CD1c-positive myeloid dendritic cell (primary cell): ENCODE measurements at regions not wholly inside any gene's neighbourhood (a gene's known extent, or its start where the extent isn't known, plus 50 kb on each side); places are given as distances from the start of the nearest gene placed in this dataset.

Experiments used
- DNase-seq: peaks from one replicate; pipeline ENCODE4 v3.0.0-alpha.2; 2016; ENCODE audit errors: extremely low spot score

- DNase-seq = no peak
Measured at GRCh38 chr18:72470391-72470790, 73.8 kb downstream of the CBLN2 start.

GRCh38 chr18:72468021-72468710 is 76.0 kb downstream of the CBLN2 start:
- no peak for DNase-seq

DNA sequence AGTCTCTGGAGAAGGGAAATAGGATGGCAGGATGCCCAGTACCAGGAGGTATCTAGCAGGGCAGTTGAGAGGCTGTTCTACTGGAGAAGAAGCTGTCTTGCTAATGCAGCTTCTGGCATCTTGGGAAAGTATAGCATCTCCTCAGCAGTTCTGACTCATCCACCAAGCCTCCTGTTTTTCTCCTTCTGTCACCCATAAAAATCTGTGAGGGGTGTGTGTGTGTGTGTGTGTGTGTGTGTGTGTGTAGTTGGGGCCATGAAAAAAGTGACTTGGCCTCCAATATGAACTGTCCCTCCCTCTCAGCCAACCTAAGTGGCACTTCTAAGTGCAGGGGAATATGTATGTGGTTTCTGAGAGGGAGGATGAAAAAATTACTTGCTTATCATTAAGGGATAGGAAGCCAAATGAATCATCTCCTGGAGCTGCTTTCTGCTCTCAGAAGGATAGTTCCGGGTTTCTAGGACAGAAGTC is 83.9 kb downstream of the CBLN2 start:
- no peak for DNase-seq

- DNase-seq = no peak
Measured at GRCh38 chr18:72458271-72458670, 85.9 kb downstream of the CBLN2 start.

GRCh38 chr18:72456802-72457201 is 87.3 kb downstream of the CBLN2 start:
- no peak for DNase-seq

DNA sequence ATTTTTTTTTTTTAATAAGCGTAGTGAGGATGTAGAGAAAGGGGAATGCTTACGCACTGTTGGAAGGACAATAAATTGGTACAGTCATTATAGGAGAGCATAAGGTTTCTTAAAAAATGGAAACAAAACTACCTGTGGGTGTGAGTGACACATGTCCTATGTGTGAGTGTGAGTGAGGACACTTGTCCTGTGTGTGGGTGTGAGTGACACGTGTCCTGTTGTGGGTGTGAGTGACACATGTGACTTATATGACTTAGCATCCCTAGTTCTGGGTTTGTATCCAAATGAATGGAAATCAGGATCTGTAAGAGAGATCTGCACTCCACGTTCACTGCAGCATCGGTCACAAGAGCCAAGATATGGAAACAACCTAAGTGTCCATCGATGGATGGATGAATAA is 91.8 kb downstream of the CBLN2 start:
- no peak for DNase-seq

GRCh38 chr18:72444798-72445155 is 99.4 kb downstream of the CBLN2 start:
- no peak for DNase-seq

DNA sequence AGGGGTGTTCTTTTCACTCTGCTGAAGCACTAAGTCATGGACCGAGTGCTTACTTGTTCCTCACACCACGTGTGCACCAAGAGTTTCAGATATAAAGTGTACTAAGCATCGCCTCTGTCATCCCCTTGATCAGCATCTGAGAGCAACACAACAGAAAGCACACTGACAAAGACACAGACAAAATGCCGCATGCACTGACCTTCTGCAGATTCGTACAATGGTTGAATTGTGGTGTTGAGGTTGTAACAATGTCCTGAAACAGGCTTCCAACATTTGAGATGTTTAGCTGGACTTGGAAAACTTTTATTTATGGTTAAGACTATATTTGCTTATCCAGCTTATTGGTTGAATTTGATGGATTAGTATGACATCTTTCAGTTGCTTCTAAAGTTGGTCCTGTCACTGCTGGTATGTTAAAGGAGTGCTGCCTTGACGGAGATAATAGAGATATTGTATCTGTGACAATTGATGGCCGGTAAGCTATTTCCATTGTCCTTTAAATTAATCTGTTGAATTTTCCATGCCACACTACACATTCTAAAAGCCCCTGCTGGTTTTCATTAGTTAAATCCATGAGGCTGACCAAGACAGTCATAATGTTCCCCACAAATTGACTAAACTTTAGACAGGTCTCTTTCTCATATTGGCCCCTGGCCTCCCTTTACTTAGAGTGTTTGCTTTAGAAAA is 99.9 kb downstream of the CBLN2 start:
- DNase-seq = no peak

DNA sequence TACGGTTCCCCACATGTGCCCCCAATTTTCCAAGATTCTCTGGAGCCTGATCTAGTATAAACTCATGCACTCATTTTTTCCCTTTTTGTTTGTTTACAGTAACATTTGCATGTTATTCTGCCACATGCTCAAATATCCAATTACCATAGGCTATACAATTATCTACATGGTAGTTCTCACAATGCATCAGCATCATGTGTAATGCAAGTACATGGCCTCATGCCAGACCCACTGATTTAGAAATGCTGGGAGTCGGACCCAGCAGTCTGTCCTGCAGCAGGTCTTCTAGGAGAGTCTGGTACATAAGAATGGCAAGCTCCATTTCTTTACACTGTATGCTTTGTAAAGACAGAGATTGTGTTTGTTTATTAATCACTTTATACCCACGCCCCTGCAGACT is 107.7 kb downstream of the CBLN2 start:
- no peak for DNase-seq

GRCh38 chr18:72433756-72434155 is 110.4 kb downstream of the CBLN2 start:
- DNase-seq = no peak

GRCh38 chr18:72427721-72428120 is 116.4 kb downstream of the CBLN2 start:
- no peak for DNase-seq

- no peak for DNase-seq
Measured at GRCh38 chr18:72419914-72420313, 124.2 kb downstream of the CBLN2 start.

- DNase-seq = no peak
Measured at GRCh38 chr18:72412927-72413326, 131.2 kb downstream of the CBLN2 start.

DNA sequence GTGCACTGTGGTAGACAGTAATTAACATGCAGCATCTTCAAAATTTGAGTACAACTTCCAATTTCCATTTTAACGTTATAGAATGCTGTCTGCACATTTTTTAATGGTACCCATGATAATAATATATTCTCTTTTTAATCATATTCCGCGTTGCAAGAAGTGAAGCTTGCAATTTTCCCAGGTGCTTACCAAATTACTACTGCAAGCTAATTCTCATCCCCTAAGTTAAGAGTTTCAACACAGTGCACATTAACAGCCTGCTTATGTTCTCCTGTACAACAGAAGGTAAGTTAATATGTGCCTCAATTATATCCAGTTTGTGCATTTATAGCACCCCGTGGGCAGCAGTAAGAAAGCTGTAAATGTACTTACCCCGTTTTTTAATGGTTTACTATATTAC is 132.9 kb downstream of the CBLN2 start:
- no peak for DNase-seq

- no peak for DNase-seq
Measured at GRCh38 chr18:72410399-72410798, 133.7 kb downstream of the CBLN2 start.

GRCh38 chr18:72409903-72410302 is 134.2 kb downstream of the CBLN2 start:
- DNase-seq = no peak

DNA sequence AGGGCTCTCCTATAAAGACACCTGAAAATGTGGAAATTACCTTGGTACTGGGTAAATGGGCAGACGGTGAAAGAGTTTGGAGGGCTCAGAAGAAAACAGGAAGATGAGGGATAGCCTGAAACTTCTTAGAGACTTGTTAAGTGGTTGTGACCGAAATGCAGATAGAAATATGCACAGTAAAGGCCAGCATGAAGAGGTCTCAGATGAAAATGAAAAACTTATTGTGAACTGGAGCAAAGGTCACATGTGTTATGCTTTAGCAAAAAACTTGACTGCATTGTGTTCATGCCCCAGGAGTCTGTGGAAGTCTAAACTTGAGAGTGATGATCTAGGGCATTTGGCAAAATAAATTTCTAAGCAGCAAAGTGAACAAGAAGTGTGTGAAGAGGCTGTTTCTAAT is 137.1 kb downstream of the CBLN2 start:
- no peak for DNase-seq

GRCh38 chr18:72391951-72392350 is 152.2 kb downstream of the CBLN2 start:
- no peak for DNase-seq

- DNase-seq = no peak
Measured at GRCh38 chr18:72391427-72391826, 152.7 kb downstream of the CBLN2 start.

- DNase-seq = no peak
Measured at GRCh38 chr18:72378016-72378415, 166.1 kb downstream of the CBLN2 start.

- no peak for DNase-seq
Measured at GRCh38 chr18:72376256-72376655, 167.9 kb downstream of the CBLN2 start.

GRCh38 chr18:72375618-72376017 is 168.5 kb downstream of the CBLN2 start:
- no peak for DNase-seq

- DNase-seq = no peak
Measured at GRCh38 chr18:72372076-72372475, 172.1 kb downstream of the CBLN2 start.

GRCh38 chr18:72368308-72368707 is 175.8 kb downstream of the CBLN2 start:
- DNase-seq = no peak
